ENCODE measurements at regions not wholly inside any gene's neighbourhood (a gene's known extent, or its start where the extent isn't known, plus 50 kb on each side); places are given as distances from the start of the nearest gene placed in this dataset.

DNA sequence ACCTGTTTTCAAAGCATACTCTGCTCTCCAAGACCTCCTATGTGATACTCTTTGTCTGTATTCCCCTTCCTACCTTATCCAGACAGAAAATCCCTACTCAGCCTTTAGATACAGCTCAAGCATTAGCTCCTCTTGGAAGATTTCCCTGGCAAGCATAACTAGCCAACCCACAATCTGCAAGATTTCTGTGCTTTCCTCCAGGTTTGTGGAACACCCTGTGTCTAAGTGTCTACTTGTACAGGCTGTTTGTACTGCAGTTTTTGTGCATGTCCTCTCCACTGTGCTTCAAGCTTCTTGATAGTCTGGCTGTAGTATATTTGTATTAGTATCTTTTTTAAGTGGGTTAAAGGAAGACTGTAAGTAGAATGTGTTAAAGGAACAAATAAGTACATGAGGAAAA lies 203.7 kb downstream of the RFC3 start:
- DNase-seq (ENCODE audit: low read depth), result no peak
- no peak overlapping the region for H3K4me3 ChIP-seq (ENCODE audit: low read depth, low read length)
- TF ChIP-seq, protein P1, sequence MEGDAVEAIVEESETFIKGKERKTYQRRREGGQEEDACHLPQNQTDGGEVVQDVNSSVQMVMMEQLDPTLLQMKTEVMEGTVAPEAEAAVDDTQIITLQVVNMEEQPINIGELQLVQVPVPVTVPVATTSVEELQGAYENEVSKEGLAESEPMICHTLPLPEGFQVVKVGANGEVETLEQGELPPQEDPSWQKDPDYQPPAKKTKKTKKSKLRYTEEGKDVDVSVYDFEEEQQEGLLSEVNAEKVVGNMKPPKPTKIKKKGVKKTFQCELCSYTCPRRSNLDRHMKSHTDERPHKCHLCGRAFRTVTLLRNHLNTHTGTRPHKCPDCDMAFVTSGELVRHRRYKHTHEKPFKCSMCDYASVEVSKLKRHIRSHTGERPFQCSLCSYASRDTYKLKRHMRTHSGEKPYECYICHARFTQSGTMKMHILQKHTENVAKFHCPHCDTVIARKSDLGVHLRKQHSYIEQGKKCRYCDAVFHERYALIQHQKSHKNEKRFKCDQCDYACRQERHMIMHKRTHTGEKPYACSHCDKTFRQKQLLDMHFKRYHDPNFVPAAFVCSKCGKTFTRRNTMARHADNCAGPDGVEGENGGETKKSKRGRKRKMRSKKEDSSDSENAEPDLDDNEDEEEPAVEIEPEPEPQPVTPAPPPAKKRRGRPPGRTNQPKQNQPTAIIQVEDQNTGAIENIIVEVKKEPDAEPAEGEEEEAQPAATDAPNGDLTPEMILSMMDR (conservative IDR thresholded peaks at IDR 0.05; ENCODE audit: low read depth, low read length), result no peak

DNA sequence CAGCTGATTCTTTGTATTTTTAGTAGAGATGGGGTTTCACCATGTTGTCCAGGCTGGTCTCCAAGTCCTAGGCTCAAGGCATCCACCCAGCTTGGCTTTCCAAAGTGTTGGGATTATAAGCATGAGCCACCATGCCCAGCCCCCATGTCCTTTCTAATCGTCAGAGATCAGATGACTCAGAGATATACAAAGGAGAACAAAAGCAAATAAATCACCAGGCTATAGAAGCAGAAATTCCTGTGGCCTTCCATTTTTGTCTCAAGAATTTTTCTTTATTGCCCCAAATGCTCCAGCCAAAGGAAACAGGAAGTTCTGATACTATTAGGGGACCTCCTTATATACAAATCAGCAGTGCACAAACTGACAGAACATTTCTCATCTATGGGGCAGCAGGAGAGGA lies 207.8 kb downstream of the RFC3 start:
- peak; percentile 54 for DNase-seq (ENCODE audit: low read depth)
- TF ChIP-seq, protein P1 (conservative IDR thresholded peaks at IDR 0.05; ENCODE audit: low read depth, low read length), result no peak
- H3K4me3 ChIP-seq (ENCODE audit: low read depth, low read length), result no peak overlapping the region

DNA sequence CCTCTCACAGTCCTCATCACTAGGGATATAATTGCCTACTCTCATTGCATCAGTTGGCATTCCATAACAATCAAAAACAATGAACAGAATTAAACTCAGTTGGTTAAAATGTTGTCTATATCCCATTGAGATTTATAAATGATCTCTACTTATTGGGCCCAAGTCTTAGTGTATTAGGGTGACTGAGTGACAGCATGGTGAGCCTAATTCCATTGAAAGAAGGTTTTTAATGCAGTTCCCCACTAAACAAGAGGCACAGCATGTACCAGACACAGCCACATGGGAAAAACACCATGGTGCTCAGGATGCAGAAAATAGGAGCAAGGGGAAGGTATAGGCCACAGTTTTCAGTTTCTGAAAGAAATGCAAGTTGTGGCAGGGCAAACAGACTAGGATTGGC lies 208.4 kb downstream of the RFC3 start:
- H3K4me3 ChIP-seq (ENCODE audit: low read depth, low read length), result no peak overlapping the region
- DNase-seq (ENCODE audit: low read depth), result no peak
- TF ChIP-seq, protein P1 (conservative IDR thresholded peaks at IDR 0.05; ENCODE audit: low read depth, low read length), result no peak

DNA sequence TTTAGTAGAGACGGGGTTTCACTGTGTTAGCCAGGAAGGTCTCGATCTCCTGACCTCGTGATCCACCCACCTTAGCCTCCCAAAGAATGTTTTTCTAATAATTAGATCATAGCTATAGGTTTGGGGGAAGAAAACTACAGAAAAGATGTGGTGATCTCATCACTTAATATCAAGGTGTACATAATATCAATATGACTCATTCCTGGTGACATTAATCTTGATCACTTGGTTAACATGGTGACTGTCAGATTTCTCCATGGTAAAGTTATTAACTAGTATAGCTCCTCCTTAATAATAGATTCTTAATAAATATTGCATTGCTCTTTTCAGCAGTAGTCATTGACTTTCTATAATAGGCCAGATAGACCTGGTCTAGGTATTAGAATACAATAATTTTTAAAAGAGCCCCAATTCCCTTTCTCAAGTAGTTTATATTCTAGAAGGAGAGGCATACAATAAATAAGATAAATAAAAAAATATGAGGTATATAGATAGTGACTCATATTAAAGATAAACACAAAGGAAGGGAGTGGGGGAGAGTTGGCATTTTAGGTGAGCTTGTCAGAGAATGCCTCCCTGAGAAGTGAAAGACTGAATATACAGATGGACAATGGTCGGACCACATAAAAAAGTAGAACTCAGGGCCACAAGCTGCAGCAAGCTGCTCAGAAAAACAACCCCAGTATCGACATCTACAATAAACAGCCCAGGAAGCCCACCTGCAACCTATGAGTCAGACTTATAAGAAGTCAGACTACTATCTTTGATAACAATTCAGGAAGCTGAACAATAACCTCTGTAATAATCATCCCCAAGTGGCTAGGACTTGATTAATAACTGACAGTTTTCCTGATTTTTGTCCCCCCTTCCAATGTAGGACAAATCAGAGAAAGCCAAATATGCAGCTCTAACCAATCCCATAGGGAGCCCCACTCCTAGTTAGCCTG lies 210.8 kb downstream of the RFC3 start:
- DNase-seq (ENCODE audit: low read depth), result no peak
- H3K4me3 ChIP-seq (ENCODE audit: low read depth, low read length), result no peak overlapping the region
- TF ChIP-seq, protein P1 (conservative IDR thresholded peaks at IDR 0.05; ENCODE audit: low read depth, low read length), result no peak

DNA sequence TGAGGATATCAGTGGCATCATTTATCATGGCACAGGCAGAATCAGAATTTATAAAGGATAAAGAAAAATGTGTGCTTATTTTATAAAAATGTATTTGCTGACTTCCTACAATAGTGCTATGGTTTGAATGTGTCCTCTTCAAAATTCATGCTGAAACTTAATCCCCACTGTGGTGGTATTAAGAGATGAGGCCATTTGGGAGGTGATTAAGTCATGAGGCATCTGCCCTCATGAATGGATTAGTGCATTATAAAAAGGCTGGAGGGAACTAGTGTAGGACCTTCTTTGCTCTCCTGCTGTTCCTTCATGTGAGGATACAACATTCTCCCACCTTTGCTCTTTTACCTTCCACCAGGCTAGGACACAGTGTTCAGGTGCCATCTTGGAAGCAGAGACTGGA lies 212.8 kb downstream of the RFC3 start:
- no peak for DNase-seq (ENCODE audit: low read depth)
- H3K4me3 ChIP-seq (ENCODE audit: low read depth, low read length), result no peak overlapping the region
- TF ChIP-seq, protein P1 (conservative IDR thresholded peaks at IDR 0.05; ENCODE audit: low read depth, low read length), result no peak

DNA sequence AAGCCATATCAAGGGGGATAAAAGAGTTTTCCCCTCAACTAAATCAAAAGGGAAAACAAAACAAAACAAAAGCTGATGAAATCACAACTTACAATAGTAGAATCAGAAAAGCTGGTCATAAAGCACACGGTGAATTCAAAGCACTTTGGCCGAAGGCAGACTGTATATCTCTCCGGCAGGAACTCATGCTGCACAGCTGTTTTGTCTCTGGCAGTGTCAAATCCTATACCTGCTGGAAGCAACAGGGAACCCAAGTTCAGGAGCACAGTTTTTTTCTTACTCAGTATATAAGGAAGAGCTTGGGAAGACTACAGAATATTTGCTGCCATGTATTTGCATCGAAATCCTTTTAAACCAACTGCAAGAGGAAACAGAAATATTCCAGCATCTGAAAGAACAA lies 213.7 kb downstream of the RFC3 start:
- no peak overlapping the region for H3K4me3 ChIP-seq (ENCODE audit: low read depth, low read length)
- DNase-seq (ENCODE audit: low read depth), result no peak
- TF ChIP-seq, protein P1 (conservative IDR thresholded peaks at IDR 0.05; ENCODE audit: low read depth, low read length), result no peak

DNA sequence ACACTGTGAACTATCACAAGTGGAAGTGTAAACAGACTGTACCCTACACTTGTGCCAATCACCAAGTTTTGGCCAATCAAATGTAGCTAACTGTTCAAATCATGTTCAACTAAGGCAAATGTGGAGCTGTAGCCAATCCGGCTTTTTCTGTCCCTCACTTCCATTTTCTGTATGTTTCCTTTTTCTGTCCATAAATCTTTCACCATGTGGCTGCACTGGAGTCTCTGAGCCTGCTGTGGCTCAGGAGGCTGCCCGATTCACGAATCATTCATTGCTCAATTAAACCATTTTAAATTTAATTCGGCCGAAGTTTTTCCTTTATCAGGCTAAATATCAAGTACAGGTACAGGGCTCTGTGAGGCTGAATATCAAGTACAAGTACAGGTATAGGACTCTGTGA lies 216.5 kb downstream of the RFC3 start:
- H3K4me3 ChIP-seq (ENCODE audit: low read depth, low read length), result no peak overlapping the region
- no peak for DNase-seq (ENCODE audit: low read depth)
- TF ChIP-seq, protein P1 (conservative IDR thresholded peaks at IDR 0.05; ENCODE audit: low read depth, low read length), result no peak

All from choroid plexus epithelial cell (primary cell).